Immature natural killer cell (primary cell): ENCODE measurements at regions not wholly inside any gene's neighbourhood (a gene's known extent, or its start where the extent isn't known, plus 50 kb on each side); places are given as distances from the start of the nearest gene placed in this dataset.

Source experiments
- DNase-seq, 3 donors: peaks; one replicate each; pipeline ENCODE4 v3.0.0; 2022; ENCODE audit warnings: mixed read lengths in 1 of 3
- H3K27ac Mint-ChIP-seq, 6 donors: one replicate each; pipeline ENCODE4 v1.8.0; 2020; ENCODE audit warnings: mixed read lengths in 6 of 6, mild to moderate bottlenecking in 5 of 6, inconsistent platforms in 4 of 6, moderate library complexity in 3 of 6
- H3K27me3 Mint-ChIP-seq, 3 donors: one replicate each; pipeline ENCODE4 v1.8.0; 2020 to 2021; ENCODE audit warnings: low read depth in 3 of 3, mild to moderate bottlenecking in 3 of 3, mixed read lengths in 3 of 3, moderate library complexity in 3 of 3, inconsistent platforms in 1 of 3
- H3K36me3 Mint-ChIP-seq, 3 donors: one replicate each; pipeline ENCODE4 v1.8.0; 2020; ENCODE audit warnings: mixed read lengths in 3 of 3, inconsistent platforms in 2 of 3, mild to moderate bottlenecking in 2 of 3
- H3K4me1 Mint-ChIP-seq, 2 donors: one replicate each; pipeline ENCODE4 v1.8.0; 2020; ENCODE audit warnings: inconsistent platforms in 2 of 2, mild to moderate bottlenecking in 2 of 2, mixed read lengths in 2 of 2, moderate library complexity in 1 of 2
- H3K4me3 Mint-ChIP-seq, 5 donors: one replicate each; pipeline ENCODE4 v1.8.0; 2020; ENCODE audit warnings: mild to moderate bottlenecking in 5 of 5, mixed read lengths in 5 of 5, inconsistent platforms in 3 of 5, moderate library complexity in 3 of 5
- H3K9me3 Mint-ChIP-seq, 6 donors: one replicate each; pipeline ENCODE4 v1.8.0; 2020; ENCODE audit warnings: mild to moderate bottlenecking in 6 of 6, mixed read lengths in 6 of 6, inconsistent platforms in 4 of 6, moderate library complexity in 3 of 6

DNA sequence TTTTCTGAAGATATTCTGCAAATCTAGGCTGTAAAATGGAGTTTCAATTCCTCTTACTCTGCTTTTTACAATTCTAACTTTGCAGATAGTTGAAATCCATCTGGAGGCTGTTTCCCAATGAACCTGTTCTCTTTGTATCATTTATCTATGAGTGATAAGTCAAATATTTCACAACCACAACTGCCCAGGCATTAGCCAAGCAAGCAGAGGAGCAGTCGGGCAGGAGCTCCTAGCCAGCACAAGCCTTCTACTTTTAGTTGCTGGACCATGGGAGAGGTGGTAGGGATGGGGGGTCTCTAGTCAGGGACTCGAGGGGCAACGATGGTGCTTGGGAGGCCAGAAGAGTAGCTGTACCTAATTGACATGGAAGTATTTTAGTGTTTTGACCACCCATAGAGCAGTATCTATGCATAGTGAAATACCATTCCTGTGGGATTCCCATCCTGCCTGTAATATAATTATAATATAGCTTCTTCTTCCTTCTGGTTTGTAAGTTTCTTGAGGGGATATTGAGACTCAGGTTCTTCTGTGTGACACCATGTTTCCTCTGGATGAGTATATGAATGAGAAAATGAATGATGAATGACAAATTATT lies 353.5 kb upstream of the IL12A start:
- Mint-ChIP-seq H3K27ac (no peak overlapping the region), H3K9me3 (peaks cover under 1 to 9% (median 4%) of the 10 kb centered on the region in 6 donors), H3K36me3 (no peaks in the 10 kb centered on the region), H3K4me3 (no peak overlapping the region), H3K27me3 (no peaks in the 10 kb centered on the region), H3K4me1 (no peaks in the 10 kb centered on the region)
- no peak for DNase-seq

DNA sequence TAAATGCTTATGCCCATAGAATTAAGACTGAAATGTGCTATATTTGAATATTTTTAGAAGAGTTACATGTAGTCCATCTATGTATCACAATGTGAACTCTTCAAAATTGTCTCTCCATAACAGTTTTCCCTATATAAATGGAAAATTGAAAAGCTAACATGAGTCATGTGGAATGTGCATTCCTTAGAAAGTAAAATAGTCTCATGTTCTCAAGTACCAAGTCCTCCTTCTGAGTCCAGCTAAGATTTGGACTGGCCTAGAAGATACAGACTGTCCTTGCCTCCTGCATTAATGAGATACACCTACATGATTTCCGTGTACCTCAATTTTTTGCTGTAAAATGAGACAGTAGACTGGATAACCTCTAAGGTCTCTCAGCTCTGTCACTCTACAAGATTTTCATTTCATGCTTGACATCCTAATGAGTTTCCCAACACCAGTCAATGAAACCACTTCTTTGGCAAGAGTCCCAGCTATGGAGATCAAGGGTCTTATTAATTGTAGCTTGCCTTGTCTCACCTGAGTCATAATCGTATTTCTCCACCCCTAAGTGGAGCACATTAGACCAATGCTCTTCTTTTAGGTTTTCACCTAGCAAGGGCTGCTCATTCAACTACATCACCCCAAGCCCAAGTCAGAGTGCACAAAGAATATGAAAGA lies 350.6 kb upstream of the IL12A start:
- DNase-seq = no peak
- Mint-ChIP-seq H3K36me3 (no peaks in the 10 kb centered on the region), H3K27me3 (peaks cover 0 to 2% (median 1%) of the 10 kb centered on the region in 3 donors), H3K4me3 (no peak overlapping the region), H3K27ac (no peak overlapping the region), H3K4me1 (no peaks in the 10 kb centered on the region), H3K9me3 (peaks cover 2 to 6% (median 5%) of the 10 kb centered on the region in 6 donors)

DNA sequence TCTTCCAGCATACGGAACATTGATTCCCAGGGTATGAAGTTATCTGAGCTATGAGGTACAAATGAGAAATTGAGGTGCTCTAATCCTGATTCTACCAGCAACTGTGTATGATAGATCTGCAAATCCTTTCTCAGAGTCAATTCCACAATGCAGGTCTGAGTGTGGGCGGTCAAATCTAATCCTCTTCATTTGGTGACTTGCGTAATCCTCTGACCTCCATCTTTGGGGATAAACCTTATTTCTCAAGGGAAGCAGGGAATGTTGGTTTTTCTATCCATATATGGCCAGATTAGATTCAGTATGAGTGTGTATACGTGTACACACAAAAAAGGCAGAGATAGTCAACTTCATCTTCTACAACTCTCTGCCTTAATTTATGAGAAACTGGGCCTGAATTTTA lies 348.4 kb upstream of the IL12A start:
- no peaks in the 10 kb centered on the region for H3K36me3 Mint-ChIP-seq
- H3K9me3 Mint-ChIP-seq = peaks cover 0 to 4% (median 4%) of the 10 kb centered on the region in 6 donors
- H3K4me1 Mint-ChIP-seq = no peaks in the 10 kb centered on the region
- DNase-seq = no peak
- no peak overlapping the region for H3K27ac Mint-ChIP-seq
- H3K27me3 Mint-ChIP-seq = peaks cover 0 to 4% (median 1%) of the 10 kb centered on the region in 3 donors
- H3K4me3 Mint-ChIP-seq = no peak overlapping the region

DNA sequence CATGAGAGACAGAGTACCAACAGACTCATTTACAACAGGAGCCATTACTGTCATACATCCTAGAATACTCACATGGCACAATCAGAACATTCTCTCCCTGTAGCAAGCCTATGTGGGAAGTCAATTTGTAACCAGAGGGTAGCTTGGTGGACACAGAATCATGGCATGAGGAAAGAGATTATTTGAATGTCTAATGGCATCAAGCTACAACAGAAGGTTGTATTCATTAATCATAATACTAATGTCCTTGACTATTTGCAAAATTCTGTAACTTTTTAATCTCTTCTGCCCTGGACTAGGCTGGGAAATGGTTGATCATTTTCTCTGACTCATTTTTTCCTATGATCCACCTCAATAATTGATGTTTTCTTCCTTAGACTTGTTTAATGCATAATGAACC lies 345.2 kb upstream of the IL12A start:
- Mint-ChIP-seq H3K27me3 (peaks cover 0 to 6% (median 1%) of the 10 kb centered on the region in 3 donors), H3K4me3 (no peak overlapping the region), H3K36me3 (no peaks in the 10 kb centered on the region), H3K4me1 (no peaks in the 10 kb centered on the region), H3K27ac (no peak overlapping the region), H3K9me3 (peaks cover 0 to 10% (median 7%) of the 10 kb centered on the region in 6 donors)
- no peak for DNase-seq

DNA sequence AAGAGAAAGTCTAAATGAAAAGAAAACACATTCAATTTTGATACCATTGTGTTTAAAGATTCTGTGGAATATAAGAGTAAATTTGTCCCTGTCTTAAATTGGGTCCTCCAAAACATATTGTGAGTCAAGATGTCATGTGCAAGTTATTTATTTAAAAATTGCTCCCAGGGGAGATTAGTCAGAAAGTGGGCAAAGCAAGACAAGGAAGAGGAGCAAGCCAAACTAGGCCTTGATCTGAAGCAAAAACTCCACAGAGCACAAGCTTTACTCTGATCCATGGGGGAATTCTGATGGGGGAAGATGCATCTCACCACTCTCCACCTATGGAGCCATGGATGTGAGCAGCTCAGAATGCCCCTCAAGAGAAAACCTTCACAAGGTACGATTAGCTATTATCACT lies 342.8 kb upstream of the IL12A start:
- Mint-ChIP-seq H3K36me3 (no peaks in the 10 kb centered on the region), H3K27ac (no peak overlapping the region), H3K27me3 (peaks cover 0 to 6% (median 1%) of the 10 kb centered on the region in 3 donors), H3K9me3 (peaks cover 0 to 8% (median 5%) of the 10 kb centered on the region in 6 donors), H3K4me3 (no peak overlapping the region), H3K4me1 (no peaks in the 10 kb centered on the region)
- DNase-seq = no peak

DNA sequence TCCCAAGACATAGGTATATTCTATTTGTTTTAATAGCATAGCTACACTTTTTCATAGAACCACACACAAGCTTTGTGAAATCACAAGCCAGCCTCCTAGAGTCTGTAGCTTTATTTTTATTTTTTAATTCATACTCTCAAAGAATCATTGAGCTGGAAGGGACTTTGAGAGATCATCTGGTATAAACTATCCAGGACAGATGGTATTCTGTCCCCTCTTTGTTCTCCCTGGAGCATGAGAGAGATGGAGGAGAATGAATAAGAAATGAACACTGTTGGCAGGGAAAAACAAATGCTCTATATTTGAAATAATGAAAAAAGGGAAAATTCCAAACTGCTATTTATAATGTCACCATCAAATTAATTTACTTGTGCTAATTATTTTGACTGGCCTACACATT lies 338.7 kb upstream of the IL12A start:
- Mint-ChIP-seq H3K27me3 (peaks cover 0 to 2% (median 0%) of the 10 kb centered on the region in 3 donors), H3K36me3 (no peaks in the 10 kb centered on the region), H3K9me3 (peaks cover 5 to 13% (median 7%) of the 10 kb centered on the region in 6 donors), H3K27ac (no peak overlapping the region), H3K4me3 (no peak overlapping the region), H3K4me1 (no peaks in the 10 kb centered on the region)
- DNase-seq = no peak

DNA sequence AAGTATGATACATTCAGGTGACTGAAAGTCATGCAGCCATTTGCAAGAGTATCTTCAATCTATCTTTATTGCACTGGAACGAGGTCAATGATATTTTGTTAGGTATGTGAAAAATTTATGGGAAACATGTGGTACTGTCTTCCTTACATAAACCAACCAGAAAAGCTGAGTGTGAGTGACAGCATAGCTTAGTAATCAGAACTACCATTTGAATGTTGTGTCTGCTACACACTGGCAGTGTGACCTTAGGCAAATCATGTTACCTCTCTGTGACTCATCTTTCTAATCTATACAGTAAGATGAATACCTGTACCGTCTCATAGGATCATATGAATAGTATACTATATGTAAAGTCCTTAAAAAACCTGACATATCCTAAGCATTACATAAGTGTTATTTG lies 337.9 kb upstream of the IL12A start:
- no peak overlapping the region for H3K4me3 Mint-ChIP-seq
- H3K36me3 Mint-ChIP-seq = no peaks in the 10 kb centered on the region
- no peak overlapping the region for H3K27ac Mint-ChIP-seq
- H3K4me1 Mint-ChIP-seq = no peaks in the 10 kb centered on the region
- no peak for DNase-seq
- H3K27me3 Mint-ChIP-seq = peaks cover 0 to 2% (median 0%) of the 10 kb centered on the region in 3 donors
- H3K9me3 Mint-ChIP-seq = peaks cover 0 to 15% (median 6%) of the 10 kb centered on the region in 6 donors

DNA sequence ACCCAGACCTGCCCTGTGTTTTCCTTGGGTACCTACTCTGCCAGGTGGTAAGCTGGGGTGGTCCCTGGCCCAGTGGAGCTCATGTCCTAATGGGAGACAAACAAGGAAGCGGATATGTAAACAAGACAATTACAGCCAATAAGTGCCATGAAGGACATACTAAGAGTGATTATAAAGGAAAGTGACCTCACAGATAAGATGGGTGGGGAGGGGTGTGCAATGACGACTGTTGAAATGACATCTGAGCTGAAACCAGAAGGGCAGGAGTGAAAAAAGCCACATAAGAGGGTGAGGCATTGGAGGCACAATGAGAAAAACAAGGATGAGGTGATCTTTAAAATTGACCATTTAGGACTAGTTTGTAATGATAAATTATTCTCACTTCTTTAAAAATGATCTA lies 336.2 kb upstream of the IL12A start:
- Mint-ChIP-seq H3K9me3 (peaks cover 0 to 13% (median 5%) of the 10 kb centered on the region in 6 donors), H3K27ac (no peak overlapping the region), H3K4me1 (no peaks in the 10 kb centered on the region), H3K4me3 (no peak overlapping the region), H3K27me3 (no peaks in the 10 kb centered on the region), H3K36me3 (no peaks in the 10 kb centered on the region)
- DNase-seq = no peak

DNA sequence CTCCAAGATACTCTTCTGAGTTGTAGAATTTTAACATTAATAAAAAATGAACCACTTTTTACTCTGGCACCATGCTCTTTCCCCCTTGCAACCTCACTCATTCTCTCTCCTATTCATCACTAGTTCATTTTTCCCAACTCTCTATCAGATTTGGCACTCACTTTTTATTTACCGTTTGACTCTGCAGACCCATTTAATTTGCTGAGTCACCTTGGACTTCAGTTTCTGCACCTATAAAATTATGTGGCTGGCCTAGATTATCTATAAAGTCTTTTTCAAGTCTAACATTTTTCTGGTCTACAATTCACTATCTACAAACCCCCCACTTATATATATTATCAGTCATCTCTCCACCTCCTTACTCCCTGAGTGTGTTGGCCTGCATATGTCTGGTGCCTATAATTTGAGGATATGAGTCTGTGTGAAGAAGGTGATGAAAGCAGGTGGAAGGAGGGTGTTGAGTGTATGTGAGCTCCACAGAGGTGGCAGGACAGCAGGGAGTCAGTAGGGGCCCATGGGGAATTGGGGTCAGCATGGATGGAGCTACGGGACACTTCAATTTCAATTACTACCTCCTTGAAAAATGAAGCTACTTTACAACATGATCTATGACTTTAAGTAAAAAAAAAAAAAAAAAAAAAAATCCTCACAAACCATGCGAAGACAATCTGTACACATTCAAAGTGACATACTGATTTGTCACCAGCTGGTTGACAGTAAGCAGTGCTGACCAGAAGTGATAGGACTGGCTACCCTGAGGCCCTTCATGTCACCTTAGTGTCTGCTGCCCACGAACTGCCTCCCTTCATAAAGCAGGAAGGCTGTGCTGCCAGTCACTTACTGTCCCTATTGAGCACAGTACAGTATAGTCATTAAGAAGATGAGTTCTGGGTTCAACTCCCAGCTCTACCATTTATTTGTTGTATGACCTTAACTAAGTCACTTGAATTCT lies 334.2 kb upstream of the IL12A start:
- Mint-ChIP-seq H3K27me3 (no peaks in the 10 kb centered on the region), H3K4me1 (no peaks in the 10 kb centered on the region), H3K36me3 (no peaks in the 10 kb centered on the region)

DNA sequence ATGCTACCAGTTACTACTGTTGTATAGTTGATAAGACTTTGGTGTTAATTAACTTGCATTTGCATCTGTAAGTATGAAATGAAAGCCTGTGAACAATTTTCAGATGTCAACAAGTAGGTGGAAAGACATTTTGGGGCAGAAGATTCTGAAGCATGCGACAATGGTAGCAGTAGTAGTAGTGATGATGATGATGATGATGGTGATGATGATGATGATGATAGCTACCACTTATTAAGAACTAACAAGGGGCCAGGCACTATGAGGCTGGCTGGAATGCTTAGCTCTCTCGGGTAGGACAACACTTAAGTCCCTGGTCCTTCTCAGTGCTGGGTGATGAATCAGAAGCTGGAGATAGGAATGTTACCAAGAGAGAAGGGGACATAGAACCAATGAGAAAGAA lies 333.4 kb upstream of the IL12A start:
- H3K4me3 Mint-ChIP-seq = no peak overlapping the region
- no peak for DNase-seq
- H3K27me3 Mint-ChIP-seq = no peaks in the 10 kb centered on the region
- H3K36me3 Mint-ChIP-seq = no peaks in the 10 kb centered on the region
- H3K9me3 Mint-ChIP-seq = peaks cover 0 to 11% (median 5%) of the 10 kb centered on the region in 6 donors
- H3K4me1 Mint-ChIP-seq = no peaks in the 10 kb centered on the region
- H3K27ac Mint-ChIP-seq = no peak overlapping the region

More for the DNA sequence above, 334.2 kb upstream of the IL12A start:
- Mint-ChIP-seq H3K4me3 (no peak overlapping the region), H3K9me3 (peaks cover 0 to 11% (median 5%) of the 10 kb centered on the region in 6 donors), H3K27ac (no peak overlapping the region)
- no peak for DNase-seq

DNA sequence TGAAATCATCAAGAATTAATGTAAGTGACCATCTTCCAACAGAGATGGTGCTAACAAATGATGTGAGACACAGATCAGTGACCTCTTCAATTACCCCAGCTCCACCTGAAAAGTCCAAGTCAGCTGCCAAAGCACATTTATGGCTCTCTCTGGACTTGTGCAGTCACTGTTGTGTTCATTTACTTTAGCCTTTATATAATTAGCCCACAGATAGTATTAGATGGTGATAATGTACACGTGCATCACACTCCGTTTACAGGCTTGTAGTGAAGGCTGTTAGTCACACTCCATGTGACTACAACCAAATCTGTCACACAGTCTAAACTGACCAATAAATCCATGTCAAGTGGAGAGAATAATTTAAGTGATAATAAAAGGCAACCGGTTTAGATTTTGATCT lies 331.5 kb upstream of the IL12A start:
- Mint-ChIP-seq H3K9me3 (peaks cover 0 to 14% (median 7%) of the 10 kb centered on the region in 6 donors), H3K36me3 (no peaks in the 10 kb centered on the region), H3K27me3 (no peaks in the 10 kb centered on the region), H3K27ac (no peak overlapping the region), H3K4me1 (no peaks in the 10 kb centered on the region), H3K4me3 (no peak overlapping the region)
- no peak for DNase-seq

DNA sequence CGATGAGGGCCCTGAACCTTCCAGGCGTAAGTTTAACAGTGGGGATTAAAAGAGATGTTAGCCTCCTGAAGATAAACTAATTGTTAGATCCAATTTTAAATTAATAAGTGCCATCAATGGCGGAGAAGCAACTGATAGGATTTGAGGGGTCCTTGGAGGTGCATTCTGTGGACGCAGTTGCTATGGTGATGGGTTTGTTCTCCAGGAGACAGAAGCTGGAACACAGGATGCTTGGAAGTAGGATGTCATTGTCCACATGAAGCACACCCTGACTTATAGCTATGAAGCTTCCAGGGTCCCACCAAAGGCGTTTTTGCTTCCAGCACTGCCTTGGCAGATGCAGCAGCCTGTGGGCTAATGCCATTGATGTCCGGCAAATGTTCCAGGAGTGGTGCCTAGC lies 331.0 kb upstream of the IL12A start:
- Mint-ChIP-seq H3K27me3 (no peaks in the 10 kb centered on the region), H3K4me3 (no peak overlapping the region), H3K9me3 (peaks cover 0 to 10% (median 4%) of the 10 kb centered on the region in 6 donors), H3K36me3 (no peaks in the 10 kb centered on the region), H3K27ac (no peak overlapping the region), H3K4me1 (no peaks in the 10 kb centered on the region)
- no peak for DNase-seq

DNA sequence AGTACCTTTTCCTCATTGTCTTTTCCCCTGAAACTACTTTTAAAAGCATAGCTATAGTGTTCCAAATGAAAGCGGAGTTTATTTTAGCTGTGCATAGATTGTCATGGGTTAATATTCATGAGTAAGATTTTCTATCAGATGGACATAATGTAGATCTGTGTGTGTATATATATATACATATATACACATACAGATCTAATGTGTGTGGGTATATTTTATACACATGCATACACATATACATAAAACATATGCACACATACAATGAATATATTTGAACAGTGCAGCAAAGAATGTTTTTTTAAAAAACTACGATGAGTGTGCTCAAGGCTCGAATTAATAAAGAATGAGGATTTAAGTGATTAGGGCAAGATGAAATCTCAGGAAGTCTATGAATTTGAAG lies 328.3 kb upstream of the IL12A start:
- no peak for DNase-seq
- Mint-ChIP-seq H3K27ac (no peak overlapping the region), H3K4me3 (no peak overlapping the region), H3K4me1 (no peaks in the 10 kb centered on the region), H3K9me3 (peaks cover 0 to 6% (median 1%) of the 10 kb centered on the region in 6 donors), H3K27me3 (no peaks in the 10 kb centered on the region), H3K36me3 (no peaks in the 10 kb centered on the region)

DNA sequence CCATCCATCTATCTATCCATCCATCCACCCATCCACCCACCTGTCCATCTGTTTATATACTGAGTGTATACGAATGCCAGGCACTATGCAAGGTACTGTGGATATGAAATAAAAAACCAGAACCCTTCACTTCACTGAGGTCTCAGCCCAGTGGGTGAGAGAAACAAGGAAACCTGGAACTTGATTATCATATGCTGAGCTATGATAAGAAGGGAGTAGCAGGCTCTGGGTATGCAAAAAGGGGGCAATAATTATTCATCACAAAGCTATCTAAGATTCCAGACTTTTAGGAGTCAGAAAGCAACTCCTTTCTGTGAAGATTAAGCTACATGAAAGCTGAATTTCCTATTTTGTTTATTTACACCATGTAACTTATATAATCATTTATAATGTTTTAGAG lies 327.7 kb upstream of the IL12A start:
- Mint-ChIP-seq H3K36me3 (no peaks in the 10 kb centered on the region), H3K27ac (no peak overlapping the region), H3K4me1 (no peaks in the 10 kb centered on the region), H3K9me3 (peaks cover 0 to 6% (median 1%) of the 10 kb centered on the region in 6 donors), H3K4me3 (no peak overlapping the region), H3K27me3 (no peaks in the 10 kb centered on the region)
- no peak for DNase-seq
